IPS-NIHi11 (cell line): ENCODE measurements at regions not wholly inside any gene's neighbourhood (a gene's known extent, or its start where the extent isn't known, plus 50 kb on each side); places are given as distances from the start of the nearest gene placed in this dataset.

Experiments used
- DNase-seq: peaks from one replicate; pipeline ENCODE4 v3.0.0; 2012; ENCODE audit warnings: mixed read lengths, low spot score

- no peak for DNase-seq
These were observed 225.7 kb upstream of the ADAMTS9 start for GRCh38 chr3:64913515-64913914.

GRCh38 chr3:64911138-64911537, 223.3 kb upstream of the ADAMTS9 start:
- no peak for DNase-seq

- peak; percentile 38 for DNase-seq
These were observed 222.1 kb upstream of the ADAMTS9 start for GRCh38 chr3:64909757-64910467.

- no peak for DNase-seq
These were observed 221.2 kb upstream of the ADAMTS9 start for GRCh38 chr3:64909011-64909410.

GRCh38 chr3:64908251-64908685, 220.5 kb upstream of the ADAMTS9 start:
- no peak for DNase-seq

GRCh38 chr3:64905906-64906410, 218.2 kb upstream of the ADAMTS9 start:
- no peak for DNase-seq

GRCh38 chr3:64903006-64903405, 215.2 kb upstream of the ADAMTS9 start:
- no peak for DNase-seq

- DNase-seq = no peak
These were observed 214.3 kb upstream of the ADAMTS9 start for GRCh38 chr3:64901986-64902516.

GRCh38 chr3:64901522-64901885, 213.7 kb upstream of the ADAMTS9 start:
- DNase-seq = no peak

GRCh38 chr3:64900617-64901521, 213.1 kb upstream of the ADAMTS9 start:
- no peak for DNase-seq

GRCh38 chr3:64900156-64900555, 212.4 kb upstream of the ADAMTS9 start:
- no peak for DNase-seq

GRCh38 chr3:64898941-64899340, 211.1 kb upstream of the ADAMTS9 start:
- DNase-seq = no peak

GRCh38 chr3:64895991-64896895, 208.4 kb upstream of the ADAMTS9 start:
- no peak for DNase-seq

GRCh38 chr3:64895106-64895990, 207.5 kb upstream of the ADAMTS9 start:
- no peak for DNase-seq

- no peak for DNase-seq
These were observed 206.2 kb upstream of the ADAMTS9 start for GRCh38 chr3:64894006-64894405.

GRCh38 chr3:64892671-64893309, 205.0 kb upstream of the ADAMTS9 start:
- DNase-seq = peak; percentile 17

- no peak for DNase-seq
These were observed 203.2 kb upstream of the ADAMTS9 start for GRCh38 chr3:64891021-64891420.

GRCh38 chr3:64890466-64890865, 202.7 kb upstream of the ADAMTS9 start:
- DNase-seq = no peak

- no peak for DNase-seq
These were observed 202.2 kb upstream of the ADAMTS9 start for GRCh38 chr3:64890006-64890405.

GRCh38 chr3:64888840-64889392, 201.1 kb upstream of the ADAMTS9 start:
- DNase-seq = no peak
